Neural progenitor cell (in vitro differentiated cells): ENCODE measurements at regions not wholly inside any gene's neighbourhood (a gene's known extent, or its start where the extent isn't known, plus 50 kb on each side); places are given as distances from the start of the nearest gene placed in this dataset.

Source experiments
- DNase-seq: peaks from one replicate; pipeline ENCODE4 v3.0.0-alpha.2; 2016; ENCODE audit warnings: low spot score
- H2AFZ ChIP-seq: fragments of 200-600 bp; sonication (generic); replicated peaks from 2 replicates; pipeline ENCODE4 v1.6.1; 2016; ENCODE audit warnings: antibody characterized with exemption
- H3F3A ChIP-seq: fragments of 200-600 bp; sonication (generic); 2 replicates; pipeline ENCODE4 v1.6.1; 2016; ENCODE audit warnings: antibody characterized with exemption, low read depth
- H3K27ac ChIP-seq: fragments of 200-600 bp; sonication (generic); 2 replicates; pipeline ENCODE4 v1.5.1; 2016; ENCODE audit warnings: mild to moderate bottlenecking
- H3K27me3 ChIP-seq: fragments of 200-600 bp; sonication (generic); 2 replicates; pipeline ENCODE4 v1.6.1; 2016; ENCODE audit warnings: mild to moderate bottlenecking, moderate library complexity
- H3K36me3 ChIP-seq: fragments of 200-600 bp; sonication (generic); 2 replicates; pipeline ENCODE4 v1.5.1; 2016
- H3K4me1 ChIP-seq: fragments of 200-600 bp; sonication (generic); 2 replicates; pipeline ENCODE4 v1.6.1; 2016; ENCODE audit warnings: mixed run types
- H3K4me2 ChIP-seq: fragments of 200-600 bp; sonication (generic); 2 replicates; pipeline ENCODE4 v1.6.1; 2016
- H3K4me3 ChIP-seq: fragments of 200-600 bp; sonication (generic); 2 replicates; pipeline ENCODE4 v1.5.1; 2016
- H3K79me2 ChIP-seq: fragments of 200-600 bp; sonication (generic); 2 replicates; pipeline ENCODE4 v1.6.1; 2016; ENCODE audit warnings: low read depth
- H3K9ac ChIP-seq: fragments of 200-600 bp; sonication (generic); 2 replicates; pipeline ENCODE4 v1.6.1; 2016
- H3K9me3 ChIP-seq: fragments of 200-600 bp; sonication (generic); 2 replicates; pipeline ENCODE4 v1.5.1; 2016; ENCODE audit warnings: low read depth
- H4K20me1 ChIP-seq: fragments of 200-600 bp; sonication (generic); 2 replicates; pipeline ENCODE4 v1.6.1; 2016; ENCODE audit warnings: low read depth
- H3K27ac Mint-ChIP-seq: 3 replicates; pipeline ENCODE4 v1.8.0; 2021; ENCODE audit warnings: mixed read lengths
- H3K27me3 Mint-ChIP-seq: 2 replicates; pipeline ENCODE4 v1.8.0; 2022; ENCODE audit warnings: low read depth, mild to moderate bottlenecking, inconsistent platforms, moderate library complexity, mixed read lengths; ENCODE audit not compliant: insufficient read depth
- H3K36me3 Mint-ChIP-seq: 3 replicates; pipeline ENCODE4 v1.8.0; 2021; ENCODE audit warnings: mixed read lengths
- H3K4me1 Mint-ChIP-seq: 3 replicates; pipeline ENCODE4 v1.8.0; 2021; ENCODE audit warnings: mixed read lengths
- H3K4me3 Mint-ChIP-seq: 3 replicates; pipeline ENCODE4 v1.8.0; 2021; ENCODE audit warnings: mild to moderate bottlenecking, moderate library complexity, mixed read lengths
- H3K9me3 Mint-ChIP-seq: 3 replicates; pipeline ENCODE4 v1.8.0; 2020; ENCODE audit warnings: mixed read lengths
- CTCF ChIP-seq: fragments of 200-600 bp; sonication (generic); IDR thresholded peaks from 2 replicates; pipeline ENCODE4 v1.5.1; 2017; ENCODE audit warnings: antibody characterized with exemption, mild to moderate bottlenecking
- EZH2 ChIP-seq: fragments of 200-600 bp; sonication (generic); IDR thresholded peaks from 2 replicates; pipeline ENCODE4 v1.6.1; 2017; ENCODE audit warnings: antibody characterized with exemption, mild to moderate bottlenecking, moderate library complexity
- EZH2phosphoT487 ChIP-seq: fragments of 200-600 bp; sonication (generic); IDR thresholded peaks from 2 replicates; pipeline ENCODE4 v1.6.1; 2017; ENCODE audit warnings: antibody characterized with exemption

- Histone ChIP-seq H3K9ac (no peak overlapping the region), H3K4me2 (no peak overlapping the region)
These were observed 145.7 kb downstream of the IRX1 start for GRCh38 chr5:3741374-3741770.

GRCh38 chr5:3742750-3743149 lies 147.1 kb downstream of the IRX1 start:
- Histone ChIP-seq H3K4me2 (no peak overlapping the region), H3F3A (no peaks in the 10 kb centered on the region), H3K79me2 (no peaks in the 10 kb centered on the region), H2AFZ (no peak overlapping the region), H3K9ac (no peak overlapping the region), H3K4me1 (no peaks in the 10 kb centered on the region), H3K9me3 (no peaks in the 10 kb centered on the region), H3K36me3 (no peaks in the 10 kb centered on the region), H4K20me1 (no peaks in the 10 kb centered on the region), H3K27me3 (no peaks in the 10 kb centered on the region), H3K27ac (no peak overlapping the region), H3K4me3 (no peak overlapping the region)
- Mint-ChIP-seq H3K4me1 (no peaks in the 10 kb centered on the region), H3K27me3 (peaks cover 10% of the 10 kb centered on the region), H3K27ac (no peak overlapping the region), H3K9me3 (peaks cover 6% of the 10 kb centered on the region), H3K36me3 (no peaks in the 10 kb centered on the region), H3K4me3 (no peak overlapping the region)
- DNase-seq = no peak
- TF ChIP-seq EZH2phosphoT487 = no peak
- TF ChIP-seq CTCF = no peak
- no peak for TF ChIP-seq EZH2

More at GRCh38 chr5:3741374-3741770, 145.7 kb downstream of the IRX1 start:
- H3K4me3 ChIP-seq = no peak overlapping the region
- H4K20me1 ChIP-seq = no peaks in the 10 kb centered on the region
- no peak overlapping the region for H3K27ac ChIP-seq
- no peaks in the 10 kb centered on the region for H3K36me3 Mint-ChIP-seq
- H3K9me3 ChIP-seq = no peaks in the 10 kb centered on the region
- H3F3A ChIP-seq = no peaks in the 10 kb centered on the region
- no peaks in the 10 kb centered on the region for H3K9me3 Mint-ChIP-seq
- H3K27ac Mint-ChIP-seq = no peak overlapping the region
- H3K4me1 ChIP-seq = peaks cover 4% of the 10 kb centered on the region
- TF ChIP-seq CTCF (no peak), EZH2phosphoT487 (no peak), EZH2 (no peak)
- DNase-seq = no peak
- H3K27me3 ChIP-seq = no peaks in the 10 kb centered on the region
- no peaks in the 10 kb centered on the region for H3K36me3 ChIP-seq
- no peaks in the 10 kb centered on the region for H3K79me2 ChIP-seq
- H3K4me3 Mint-ChIP-seq = no peak overlapping the region
- no peak overlapping the region for H2AFZ ChIP-seq
- peaks cover 5% of the 10 kb centered on the region for H3K27me3 Mint-ChIP-seq
- peaks cover 7% of the 10 kb centered on the region for H3K4me1 Mint-ChIP-seq

GRCh38 chr5:3751846-3752245 lies 156.2 kb downstream of the IRX1 start:
- no peaks in the 10 kb centered on the region for H3F3A ChIP-seq
- no peak overlapping the region for H3K9ac ChIP-seq
- H3K27ac Mint-ChIP-seq = no peak overlapping the region
- H3K9me3 ChIP-seq = no peaks in the 10 kb centered on the region
- peaks cover 18% of the 10 kb centered on the region for H3K9me3 Mint-ChIP-seq
- H3K4me1 ChIP-seq = no peaks in the 10 kb centered on the region
- H3K79me2 ChIP-seq = no peaks in the 10 kb centered on the region
- no peak overlapping the region for H3K4me3 Mint-ChIP-seq
- H3K4me2 ChIP-seq = no peak overlapping the region
- H3K36me3 ChIP-seq = no peaks in the 10 kb centered on the region
- H3K27ac ChIP-seq = no peak overlapping the region
- H3K27me3 Mint-ChIP-seq = peaks cover 7% of the 10 kb centered on the region
- H2AFZ ChIP-seq = no peak overlapping the region
- H3K4me3 ChIP-seq = no peak overlapping the region
- H4K20me1 ChIP-seq = no peaks in the 10 kb centered on the region
- no peak for DNase-seq
- H3K4me1 Mint-ChIP-seq = no peaks in the 10 kb centered on the region
- H3K36me3 Mint-ChIP-seq = no peaks in the 10 kb centered on the region
- no peak for TF ChIP-seq CTCF
- no peak for TF ChIP-seq EZH2
- TF ChIP-seq EZH2phosphoT487 = no peak
- H3K27me3 ChIP-seq = no peaks in the 10 kb centered on the region
